AG09309 (cell line): ENCODE measurements at regions not wholly inside any gene's neighbourhood (a gene's known extent, or its start where the extent isn't known, plus 50 kb on each side); places are given as distances from the start of the nearest gene placed in this dataset.

ENCODE experiments used
- DNase-seq: peaks from one replicate; pipeline ENCODE4 v3.0.0-alpha.2; 2010; ENCODE audit warnings: low read depth
- H3K4me3 ChIP-seq: 2 replicates; pipeline ENCODE4 v1.5.1; 2011; ENCODE audit warnings: mild to moderate bottlenecking, low read depth, low read length, moderate library complexity; ENCODE audit not compliant: control insufficient read depth
- CTCF ChIP-seq: IDR thresholded peaks from 2 replicates; pipeline ENCODE4 v1.5.1; 2011; ENCODE audit warnings: mild to moderate bottlenecking, low read depth, low read length, inconsistent platforms; ENCODE audit not compliant: insufficient read depth, control insufficient read depth; ENCODE audit errors: missing control alignments

- no peak for TF ChIP-seq CTCF
- no peak overlapping the region for H3K4me3 ChIP-seq
- DNase-seq = no peak
Measured at GRCh38 chr11:70913715-70914231, 338.6 kb downstream of the SHANK2 start.

- DNase-seq = no peak
- H3K4me3 ChIP-seq = no peak overlapping the region
- TF ChIP-seq CTCF = no peak
Measured at GRCh38 chr11:70914496-70914895, 337.9 kb downstream of the SHANK2 start.

GRCh38 chr11:70915158-70915985 lies 337.0 kb downstream of the SHANK2 start:
- TF ChIP-seq CTCF = no peak
- no peak overlapping the region for H3K4me3 ChIP-seq
- DNase-seq = no peak

GRCh38 chr11:70916351-70916750 lies 336.0 kb downstream of the SHANK2 start:
- no peak overlapping the region for H3K4me3 ChIP-seq
- no peak for TF ChIP-seq CTCF
- DNase-seq = no peak

- no peak for TF ChIP-seq CTCF
- no peak for DNase-seq
- H3K4me3 ChIP-seq = no peak overlapping the region
Measured at GRCh38 chr11:70918242-70918641, 334.1 kb downstream of the SHANK2 start.

GRCh38 chr11:70921804-70922203 lies 330.6 kb downstream of the SHANK2 start:
- no peak for TF ChIP-seq CTCF
- DNase-seq = no peak
- H3K4me3 ChIP-seq = no peak overlapping the region

- no peak for TF ChIP-seq CTCF
- no peak for DNase-seq
- no peak overlapping the region for H3K4me3 ChIP-seq
Measured at GRCh38 chr11:70924108-70924507, 328.3 kb downstream of the SHANK2 start.
